Kidney (tissue), 13 donors: ENCODE measurements at regions not wholly inside any gene's neighbourhood (a gene's known extent, or its start where the extent isn't known, plus 50 kb on each side); places are given as distances from the start of the nearest gene placed in this dataset.

Experiments
- DNase-seq, 5 donors: peaks; one replicate each; pipeline ENCODE4 v3.0.0-alpha.2; 2013 to 2020
- FAIRE-seq: peaks from 2 replicates; lab custom pipeline; 2012; peaks lifted over from hg19 to GRCh38; lab: Jason Lieb, UNC
- H3K27ac ChIP-seq, 2 donors: one replicate each; pipeline ENCODE4 v1.7.0; 2013; ENCODE audit warnings: low read depth in 2 of 2, low read length in 2 of 2, inconsistent platforms in 1 of 2
- H3K27me3 ChIP-seq: one replicate; pipeline ENCODE4 v1.7.1; 2013; ENCODE audit warnings: low read length, inconsistent platforms; ENCODE audit not compliant: control insufficient read depth, insufficient read depth
- H3K36me3 ChIP-seq, 3 donors: one replicate each; pipeline versions ENCODE4 v1.7.0 to v1.7.1; 2013; ENCODE audit warnings: low read length in 3 of 3, control low read depth in 1 of 3, inconsistent platforms in 1 of 3; ENCODE audit not compliant: insufficient read depth in 3 of 3, control insufficient read depth in 2 of 3
- H3K4me1 ChIP-seq, 3 donors: one replicate each; pipeline versions ENCODE4 v1.7.0 to v1.7.1; 2013; ENCODE audit warnings: low read length in 3 of 3, inconsistent platforms in 1 of 3, low read depth in 1 of 3; ENCODE audit not compliant: control insufficient read depth in 2 of 3, insufficient read depth in 2 of 3
- H3K4me3 ChIP-seq, 3 donors: one replicate each; pipeline versions ENCODE4 v1.7.0 to v1.8.1; 2013; ENCODE audit warnings: low read length in 3 of 3, control low read depth in 1 of 3, inconsistent platforms in 1 of 3
- H3K9ac ChIP-seq, 3 donors: one replicate each; pipeline versions ENCODE4 v1.7.0 to v1.7.1; 2013; ENCODE audit warnings: low read length in 3 of 3, control low read depth in 1 of 3, inconsistent platforms in 1 of 3
- H3K9me3 ChIP-seq, 3 donors: one replicate each; pipeline versions ENCODE4 v1.7.0 to v1.7.1; 2013; ENCODE audit warnings: low read length in 3 of 3, control low read depth in 1 of 3, inconsistent platforms in 1 of 3; ENCODE audit not compliant: control insufficient read depth in 2 of 3, insufficient read depth in 1 of 3
- CTCF ChIP-seq: IDR thresholded peaks from 3 replicates; pipeline ENCODE4 v1.5.1; 2012; ENCODE audit warnings: mild to moderate bottlenecking, moderate library complexity, borderline replicate concordance; ENCODE audit not compliant: insufficient read depth; ENCODE audit errors: extremely low read depth
- intact Hi-C: fragments of 100-400 bp; cut with DNase I; formaldehyde crosslinking; loops from one replicate; pipeline ENCODE4 v1.11.1; 2022
- donor health status: control.
- donor health status: control.
- donor health status: control.
- donor health status: control.
- donor health status: control.
- donor health status: DM: yes; HTN: yes; CAD: no.
- donor health status: Normal renal cell carcinoma (clear cell type).

GRCh38 chr15:35925275-35926006 lies 379.5 kb upstream of the DPH6 start:
- intact Hi-C loops: no loop called here
- H3K4me1 ChIP-seq: no peaks in the 10 kb centered on the region
- H3K27me3 ChIP-seq: no peaks in the 10 kb centered on the region
- DNase-seq (no peak), FAIRE-seq (no peak)
- H3K36me3 ChIP-seq: no peaks in the 10 kb centered on the region
- no peak overlapping the region for H3K27ac ChIP-seq
- TF ChIP-seq CTCF: no peak
- H3K9me3 ChIP-seq: no peaks in the 10 kb centered on the region
- H3K4me3 ChIP-seq: no peak overlapping the region
- H3K9ac ChIP-seq: no peak overlapping the region

GRCh38 chr15:35926007-35926380 lies 380.0 kb upstream of the DPH6 start:
- no peak overlapping the region for H3K9ac ChIP-seq
- no peak overlapping the region for H3K4me3 ChIP-seq
- DNase-seq (no peak), FAIRE-seq (no peak)
- no peaks in the 10 kb centered on the region for H3K27me3 ChIP-seq
- no peak overlapping the region for H3K27ac ChIP-seq
- no peaks in the 10 kb centered on the region for H3K4me1 ChIP-seq
- intact Hi-C loops: no loop called here
- TF ChIP-seq CTCF: no peak
- no peaks in the 10 kb centered on the region for H3K9me3 ChIP-seq
- no peaks in the 10 kb centered on the region for H3K36me3 ChIP-seq

DNA sequence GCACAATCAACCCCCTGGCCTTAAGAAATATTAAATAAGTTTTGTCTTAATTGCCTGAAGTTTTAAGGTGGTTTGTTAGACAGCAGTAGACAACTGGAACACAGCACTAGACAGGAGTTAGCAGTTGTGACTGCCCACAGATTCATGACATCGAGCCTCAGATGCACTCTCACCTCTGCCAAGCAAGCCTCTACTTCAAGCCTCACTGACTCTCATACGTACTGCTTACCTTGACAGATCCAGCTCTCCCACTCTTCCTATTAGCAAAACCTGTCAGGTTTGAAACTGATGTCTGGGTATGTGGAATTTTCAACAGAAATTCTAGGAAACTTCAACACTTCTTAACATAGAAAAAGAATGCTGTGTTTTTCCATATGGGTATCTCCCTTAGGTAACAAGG lies 382.9 kb upstream of the DPH6 start:
- DNase-seq: peak in 3 of 5 donors; percentile 21 to 40 (median 25)
- no peak overlapping the region for H3K4me3 ChIP-seq
- no peak for TF ChIP-seq CTCF
- no peak overlapping the region for H3K9ac ChIP-seq
- no peak for FAIRE-seq
- intact Hi-C loops: no loop called here
- no peaks in the 10 kb centered on the region for H3K27me3 ChIP-seq
- no peaks in the 10 kb centered on the region for H3K36me3 ChIP-seq
- no peaks in the 10 kb centered on the region for H3K9me3 ChIP-seq
- no peak overlapping the region for H3K27ac ChIP-seq
- no peaks in the 10 kb centered on the region for H3K4me1 ChIP-seq
